ENCODE measurements at regions not wholly inside any gene's neighbourhood (a gene's known extent, or its start where the extent isn't known, plus 50 kb on each side); places are given as distances from the start of the nearest gene placed in this dataset.
"Not testable (repeated sequence)": the region's sequence is repeated elsewhere in the genome, so short reads cannot be mapped to it uniquely, and the experiment has no call there.

DNA sequence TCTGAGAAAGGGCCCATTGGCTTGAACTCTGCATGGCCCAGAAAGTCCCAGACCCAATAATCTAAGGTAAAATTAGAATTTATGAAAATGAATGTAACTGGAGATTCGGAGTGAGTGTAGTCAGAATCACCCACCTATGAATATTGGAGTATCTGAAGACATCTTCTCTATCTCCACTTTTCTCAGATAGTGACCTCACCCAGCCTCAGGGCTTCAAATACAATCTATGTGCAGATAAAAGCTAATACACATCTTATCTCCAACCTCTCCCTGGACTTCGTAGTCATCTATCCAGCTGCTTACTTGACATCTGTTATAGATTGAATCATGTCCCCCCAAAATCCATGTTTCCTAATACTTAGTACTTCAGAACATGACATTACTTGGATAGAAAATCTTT is 263.2 kb downstream of the RAD51AP2 start:
- DNase-seq (ENCODE audit: low read depth), result no peak

DNA sequence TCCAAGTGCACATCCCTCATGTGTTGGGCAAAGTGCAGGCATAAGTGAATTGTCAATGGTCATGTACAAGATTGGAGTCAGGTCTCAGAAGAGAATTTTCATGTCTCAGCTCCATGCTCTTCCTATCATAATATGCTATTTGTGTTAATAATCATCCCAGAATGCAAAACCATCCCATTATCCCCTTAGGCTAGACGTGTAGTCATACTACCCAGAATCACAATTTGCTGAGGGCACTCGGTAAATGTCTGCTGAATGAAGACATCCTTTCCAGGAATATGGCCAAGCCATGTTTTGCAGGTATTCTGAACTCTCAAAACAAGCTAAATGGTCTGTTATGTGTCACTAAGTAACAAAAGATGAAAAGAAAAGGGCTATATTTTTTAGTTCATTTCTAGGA is 263.8 kb downstream of the RAD51AP2 start:
- no peak for DNase-seq (ENCODE audit: low read depth)

DNA sequence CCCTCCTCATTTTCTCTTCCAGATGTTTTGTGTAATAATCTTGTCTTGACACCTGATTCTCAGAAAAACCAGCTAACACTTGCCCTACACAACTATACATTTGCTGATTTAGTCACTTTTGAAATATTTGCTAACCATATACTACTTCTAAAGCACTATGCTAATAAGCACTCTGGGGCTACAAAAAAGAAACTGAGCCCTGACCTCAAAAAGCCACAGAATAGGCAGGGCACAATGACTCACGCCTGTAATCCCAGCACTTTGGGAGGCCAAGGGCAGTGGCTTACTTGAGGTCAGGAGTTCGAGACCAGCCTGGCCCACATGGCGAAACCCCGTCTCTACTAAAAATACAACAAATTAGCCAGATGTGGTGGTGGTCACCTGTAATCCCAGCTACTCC is 266.0 kb downstream of the RAD51AP2 start:
- DNase-seq (ENCODE audit: low read depth), result no peak

DNA sequence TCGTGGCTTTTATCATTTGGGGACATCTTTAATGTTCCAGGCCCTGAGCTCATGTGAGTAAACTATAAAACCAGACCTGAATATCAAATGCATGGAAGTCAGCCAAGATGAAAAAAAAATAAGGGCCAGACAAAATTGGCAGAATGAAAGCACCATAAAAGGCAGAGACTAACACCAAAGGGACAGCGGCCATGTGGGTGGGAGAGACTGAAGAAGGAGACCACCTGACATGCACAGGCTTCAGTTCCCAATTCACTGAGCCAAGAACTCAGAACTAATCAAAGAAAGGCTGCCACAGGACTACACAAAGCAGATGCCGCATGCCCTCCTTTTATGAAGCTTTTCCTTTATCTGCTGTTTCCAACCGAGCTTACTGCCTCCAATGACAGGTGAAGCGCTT is 267.1 kb downstream of the RAD51AP2 start:
- DNase-seq (ENCODE audit: low read depth), result no peak

DNA sequence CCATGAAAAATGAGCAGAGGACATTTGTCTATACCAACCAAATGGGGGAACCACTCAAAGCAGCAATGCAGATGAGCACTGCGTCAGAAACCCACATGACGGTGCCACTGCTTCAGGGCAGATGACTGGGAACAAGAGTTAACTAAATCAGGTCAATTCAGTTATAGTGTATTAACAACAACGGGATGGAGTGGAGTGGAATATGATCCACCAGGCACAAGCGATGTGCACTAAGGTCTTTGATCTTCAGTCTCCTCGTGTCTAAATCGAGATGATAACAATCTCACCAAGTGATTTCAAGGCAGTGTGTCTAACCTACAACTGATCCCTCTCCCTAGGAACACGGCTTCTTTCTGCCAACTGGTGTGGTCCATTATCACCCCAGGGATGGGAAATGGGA is 269.0 kb downstream of the RAD51AP2 start:
- DNase-seq (ENCODE audit: low read depth), result no peak

DNA sequence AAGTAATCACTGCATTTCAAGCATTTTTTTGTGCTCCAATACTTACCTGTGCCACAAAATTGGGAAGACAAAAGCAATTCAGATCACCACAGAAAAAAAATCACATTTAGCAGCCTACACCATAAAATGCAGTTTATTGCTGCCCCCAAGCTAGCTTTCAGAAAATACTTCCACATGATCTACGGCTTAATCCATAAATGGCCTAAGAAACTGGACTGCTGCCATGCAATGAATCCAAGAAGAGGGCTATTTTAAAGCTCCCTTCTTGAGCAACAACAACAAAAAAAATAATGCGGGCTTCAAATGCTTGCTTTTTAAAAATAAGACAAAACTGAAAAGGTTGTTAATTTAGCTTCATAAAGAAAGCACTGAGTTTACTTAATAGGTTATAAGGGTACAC is 272.3 kb downstream of the RAD51AP2 start:
- DNase-seq (ENCODE audit: low read depth), result no peak

DNA sequence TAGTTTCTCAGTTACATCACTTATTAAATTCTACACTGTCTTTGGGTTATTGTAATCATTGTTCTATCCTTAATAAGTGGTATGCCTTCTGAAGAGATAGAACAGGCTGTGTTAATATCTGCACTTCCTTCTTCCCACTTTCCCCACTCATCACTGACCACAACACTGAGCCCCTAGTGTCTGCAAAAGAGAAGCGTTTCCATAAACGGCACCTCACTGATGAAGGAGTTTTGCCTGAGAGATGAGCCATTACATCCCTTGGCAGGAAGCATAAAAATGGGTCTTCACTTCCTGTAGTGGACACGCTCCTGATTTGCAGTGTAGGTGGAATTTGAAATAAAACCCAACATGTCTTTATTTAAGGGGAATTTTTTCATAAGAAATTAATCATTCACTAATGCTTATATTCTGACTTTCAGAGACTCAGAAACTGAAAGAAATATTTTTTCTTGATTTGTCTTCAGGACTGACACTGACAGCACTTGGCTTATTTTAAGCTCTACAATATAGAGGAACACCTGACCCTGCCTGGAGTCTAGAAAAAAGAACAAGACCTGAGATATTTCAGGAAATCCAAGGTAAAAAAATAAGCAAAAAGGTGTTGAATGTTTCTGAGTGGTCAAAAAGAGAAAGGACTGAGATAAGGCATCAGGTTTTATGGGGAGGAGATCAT is 275.3 kb downstream of the RAD51AP2 start:
- DNase-seq (ENCODE audit: low read depth), result no peak

DNA sequence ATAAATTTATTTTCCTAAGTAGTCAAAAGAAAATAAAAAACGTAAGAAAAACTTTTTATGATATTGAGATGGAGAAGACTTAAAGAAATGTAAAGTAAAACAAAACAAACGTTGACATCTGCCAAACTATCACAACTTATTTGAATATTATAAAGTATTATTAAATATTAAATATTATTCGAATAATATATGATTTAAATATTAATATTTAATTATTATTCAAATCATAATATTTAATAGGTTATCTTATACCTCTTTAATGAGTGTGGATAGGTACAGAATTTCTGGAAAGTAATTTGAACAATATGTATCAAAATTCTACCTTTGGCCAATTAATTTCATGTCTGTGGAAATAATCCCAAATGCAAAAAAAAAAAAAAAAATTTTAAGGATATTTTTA is 278.7 kb downstream of the RAD51AP2 start:
- no peak for DNase-seq (ENCODE audit: low read depth)

DNA sequence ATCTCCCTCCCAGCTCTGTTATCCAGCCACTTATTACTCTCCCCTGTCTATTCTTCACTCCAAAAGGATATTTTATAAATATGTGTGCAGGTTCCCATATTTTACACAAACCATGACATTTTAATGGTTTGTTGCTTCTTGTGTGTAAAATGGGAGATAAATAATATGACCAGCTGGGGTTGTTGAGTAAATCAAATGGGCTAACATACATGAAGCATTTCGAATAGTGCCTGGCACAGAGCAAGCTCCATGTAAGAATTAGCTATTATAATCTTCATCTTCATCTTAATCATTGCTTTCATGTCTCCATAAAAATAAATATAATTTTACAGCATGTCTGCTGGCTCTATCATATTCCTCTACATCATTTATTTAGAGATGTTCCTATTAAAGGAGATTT is 283.1 kb downstream of the RAD51AP2 start:
- DNase-seq (ENCODE audit: low read depth), result no peak

DNA sequence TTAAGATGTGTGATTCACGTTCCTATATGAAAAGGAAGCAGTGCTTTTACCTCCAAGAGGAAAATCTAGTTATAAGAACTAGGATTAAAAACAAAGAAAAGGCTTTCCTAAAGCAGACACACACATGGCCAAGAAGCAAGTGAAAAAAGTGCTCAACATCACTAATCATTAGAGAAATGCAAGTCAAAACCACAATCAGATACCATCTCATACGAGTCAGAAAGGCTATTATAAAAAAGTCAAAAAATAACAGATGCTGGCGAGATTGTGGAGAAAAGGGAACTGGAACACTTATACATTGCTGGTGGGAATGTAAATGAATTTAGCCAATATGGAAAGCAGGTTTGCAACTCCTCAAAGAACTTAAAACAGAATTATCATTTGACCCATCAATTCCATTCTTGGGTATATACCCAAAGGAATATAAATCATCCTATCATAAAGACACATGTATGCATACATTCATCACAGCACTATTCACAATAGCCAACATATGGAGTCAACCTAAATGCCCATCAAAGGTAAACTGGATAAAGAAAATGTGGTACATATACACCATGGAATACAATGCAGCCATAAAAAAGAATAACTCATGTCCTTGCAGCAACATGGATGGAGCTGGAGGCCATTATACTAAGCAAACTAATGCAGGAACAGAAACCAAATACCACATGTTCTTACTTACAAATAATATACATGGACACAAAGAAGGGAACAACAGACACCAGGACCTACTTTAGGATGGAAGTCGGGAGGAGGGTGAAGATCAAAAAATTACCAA is 285.3 kb downstream of the RAD51AP2 start:
- DNase-seq (ENCODE audit: low read depth), result no peak

DNA sequence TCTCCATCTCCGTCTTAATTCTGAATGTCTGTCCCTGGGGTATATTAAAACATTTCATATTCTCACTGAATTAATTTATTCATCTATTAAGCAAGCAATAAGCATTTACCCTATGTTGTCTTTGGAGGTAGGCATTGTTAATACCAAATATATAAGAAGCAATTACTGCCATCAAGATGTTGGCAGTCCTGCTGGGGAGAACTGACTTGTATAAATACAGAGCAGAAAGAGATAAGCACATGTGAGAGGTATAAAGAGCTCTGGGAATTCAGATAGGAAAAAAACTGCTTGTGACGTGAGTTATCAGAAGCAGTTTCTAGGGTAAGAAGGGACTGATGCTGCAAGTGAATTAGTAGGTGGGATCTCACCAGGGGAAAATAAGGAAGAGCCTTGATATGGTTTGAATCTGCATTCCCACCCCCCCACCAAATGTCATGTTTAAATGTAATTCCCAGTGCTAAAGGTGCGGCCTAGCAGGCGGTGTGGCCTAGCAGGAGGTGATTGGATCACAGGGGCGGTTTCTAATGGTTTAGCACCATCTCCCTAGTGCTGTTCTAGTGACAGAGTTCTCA is 286.8 kb downstream of the RAD51AP2 start:
- no peak for DNase-seq (ENCODE audit: low read depth)

DNA sequence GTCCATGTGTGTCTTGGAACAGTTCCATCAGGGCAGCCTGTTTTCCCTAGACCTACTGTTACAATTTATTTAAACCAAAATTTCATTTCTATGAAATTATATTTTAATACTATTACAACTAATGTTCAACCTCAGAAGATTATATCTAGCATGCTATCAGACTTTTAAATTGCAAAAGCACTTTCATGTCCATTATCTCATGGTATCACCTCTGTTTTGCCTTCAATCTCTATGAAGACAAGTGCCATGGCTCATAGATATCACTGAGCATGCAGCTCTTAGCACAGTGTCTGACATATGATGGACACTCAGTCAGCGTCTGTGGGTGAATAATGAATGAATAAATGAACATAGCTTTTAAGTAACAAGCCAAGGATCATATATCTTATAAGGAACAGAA is 288.8 kb downstream of the RAD51AP2 start:
- DNase-seq (ENCODE audit: low read depth), result no peak

DNA sequence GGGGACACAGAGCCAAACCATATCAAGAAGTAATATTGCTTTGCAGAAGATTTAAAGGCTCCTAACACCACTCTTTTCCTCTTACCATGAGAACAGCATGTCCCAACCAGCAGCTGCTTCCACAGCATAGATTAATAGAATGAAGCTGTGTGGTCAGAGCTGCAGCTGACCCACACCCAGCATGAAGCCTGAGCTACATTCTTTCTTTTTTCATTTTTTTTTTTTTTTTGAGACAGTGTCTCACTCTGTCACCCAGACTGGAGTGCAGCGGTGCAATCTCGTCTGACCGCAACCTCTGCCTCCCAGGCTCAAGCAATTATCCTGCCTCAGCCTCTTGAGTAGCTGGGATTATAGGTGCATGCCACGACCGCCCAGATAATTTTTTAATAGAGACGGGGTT is 289.8 kb downstream of the RAD51AP2 start:
- DNase-seq (ENCODE audit: low read depth), result no peak

DNA sequence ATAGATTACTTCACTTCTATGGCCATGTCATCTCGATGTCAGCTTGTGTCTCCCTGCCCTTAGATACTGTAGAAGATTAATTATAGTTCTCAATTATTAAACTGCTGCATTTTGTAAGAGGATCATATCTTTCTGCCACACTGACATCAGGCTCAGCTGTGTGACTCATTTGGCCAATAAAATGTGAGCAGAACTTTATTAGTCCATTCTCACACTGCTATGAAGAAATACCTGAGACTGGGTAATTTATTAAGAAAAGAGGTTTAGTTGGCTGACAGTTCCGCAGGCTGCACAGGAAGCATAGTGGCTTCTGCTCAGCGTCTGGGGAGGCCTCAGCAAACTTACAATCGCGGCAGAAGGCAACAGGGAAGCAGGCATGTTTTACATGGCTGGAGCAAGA is 290.4 kb downstream of the RAD51AP2 start:
- DNase-seq (ENCODE audit: low read depth), result no peak

DNA sequence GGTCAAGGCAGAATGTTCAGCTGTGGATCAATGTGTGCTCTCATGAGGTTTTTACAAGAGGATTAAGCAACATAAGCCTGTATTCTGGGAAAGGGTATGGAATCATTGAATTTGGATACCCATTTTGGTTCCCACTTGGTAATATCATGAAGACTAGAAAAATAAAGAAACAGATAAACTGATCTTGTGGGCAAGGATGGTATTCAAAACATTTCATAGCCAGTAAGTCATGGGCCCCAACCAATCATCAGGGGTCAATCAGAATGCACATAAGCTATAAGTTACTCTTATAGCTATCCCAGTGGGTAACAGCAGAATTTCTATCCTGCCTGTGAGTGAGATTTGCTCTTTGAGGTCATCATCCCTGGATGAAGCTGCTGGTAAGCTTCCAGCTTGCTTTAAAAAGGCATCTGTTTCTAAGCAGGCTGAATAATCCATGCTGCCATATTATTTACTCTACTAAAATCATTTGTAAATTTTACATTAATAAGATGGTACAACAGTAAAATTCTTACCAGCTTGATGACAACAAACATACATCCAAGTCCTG is 291.2 kb downstream of the RAD51AP2 start:
- DNase-seq (ENCODE audit: low read depth), result no peak

DNA sequence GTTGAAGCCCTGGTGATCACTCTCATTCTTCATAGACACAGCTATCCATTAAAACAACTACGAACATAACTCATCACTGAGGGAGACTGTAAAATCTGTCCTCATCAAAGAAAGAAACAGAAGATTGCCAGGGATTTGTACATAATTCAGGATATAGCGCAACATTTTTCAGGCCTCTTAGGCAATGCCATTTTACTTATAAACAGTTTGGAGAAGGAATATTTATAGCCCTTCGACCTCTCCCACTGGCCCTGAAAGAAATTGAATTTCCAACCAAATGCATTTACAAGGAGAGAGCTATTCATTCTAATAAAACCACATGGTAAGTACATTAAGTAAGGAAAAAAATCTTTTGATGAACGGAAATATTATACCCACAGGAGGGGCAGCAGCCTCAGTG is 295.0 kb downstream of the RAD51AP2 start:
- DNase-seq (ENCODE audit: low read depth), result peak; percentile 9

DNA sequence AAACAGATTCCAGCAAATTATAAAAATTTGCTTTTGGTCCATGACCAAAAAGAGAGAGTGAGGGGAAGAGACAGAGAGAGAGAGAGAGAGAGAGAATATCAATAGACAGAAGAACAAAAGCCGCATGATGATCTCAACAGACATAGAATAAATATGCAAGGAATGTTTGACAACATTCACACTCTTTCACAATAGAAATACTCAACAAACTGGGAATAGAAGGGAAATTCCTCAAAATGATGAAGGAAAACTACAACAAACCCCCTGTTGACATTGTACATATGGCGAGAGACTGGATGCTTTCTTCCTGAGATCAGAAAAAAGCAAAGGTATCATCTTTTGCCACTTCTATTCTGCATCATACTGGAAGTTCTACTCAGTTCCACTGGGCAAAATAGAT is 309.7 kb downstream of the RAD51AP2 start:
- peak; percentile 65 for DNase-seq (ENCODE audit: low read depth)

DNA sequence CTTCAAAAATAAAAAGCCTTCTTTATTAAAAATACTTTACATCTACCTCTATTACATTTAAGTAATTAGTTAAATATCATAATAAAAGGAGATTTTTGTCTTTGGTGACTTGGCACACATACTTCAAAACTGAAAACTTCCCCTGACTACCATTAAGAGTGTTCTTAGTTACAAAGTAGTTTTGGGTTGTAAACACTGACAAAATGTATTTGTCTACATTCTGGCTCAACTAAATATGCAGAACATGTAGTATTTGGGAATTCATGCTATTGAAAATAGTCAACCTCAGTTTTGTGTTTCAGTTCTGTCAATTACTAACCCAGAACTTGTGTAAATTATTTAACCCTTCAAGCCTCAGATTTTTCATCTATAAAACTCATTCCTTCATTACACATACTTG is 311.5 kb downstream of the RAD51AP2 start:
- no peak for DNase-seq (ENCODE audit: low read depth)

DNA sequence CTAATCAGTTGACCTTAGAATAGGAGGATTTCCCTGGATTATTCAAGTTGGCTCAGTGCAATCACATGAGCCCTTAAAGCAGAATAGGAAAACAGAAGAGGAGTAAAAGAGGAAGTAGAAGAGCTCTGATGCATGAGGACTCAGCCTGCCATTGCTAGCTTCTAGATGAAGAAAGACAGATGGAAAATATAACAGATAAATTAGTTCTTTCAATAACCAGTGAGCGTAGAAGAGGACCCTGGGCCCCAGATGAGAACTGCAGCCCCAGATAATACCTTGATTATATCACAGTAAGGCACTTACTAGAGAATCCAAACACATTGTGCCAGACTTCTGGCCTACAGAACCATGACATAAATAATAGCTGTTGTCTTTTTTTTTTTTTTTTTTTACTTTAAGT is 314.0 kb downstream of the RAD51AP2 start:
- DNase-seq (ENCODE audit: low read depth), result not testable (repeated sequence)

DNA sequence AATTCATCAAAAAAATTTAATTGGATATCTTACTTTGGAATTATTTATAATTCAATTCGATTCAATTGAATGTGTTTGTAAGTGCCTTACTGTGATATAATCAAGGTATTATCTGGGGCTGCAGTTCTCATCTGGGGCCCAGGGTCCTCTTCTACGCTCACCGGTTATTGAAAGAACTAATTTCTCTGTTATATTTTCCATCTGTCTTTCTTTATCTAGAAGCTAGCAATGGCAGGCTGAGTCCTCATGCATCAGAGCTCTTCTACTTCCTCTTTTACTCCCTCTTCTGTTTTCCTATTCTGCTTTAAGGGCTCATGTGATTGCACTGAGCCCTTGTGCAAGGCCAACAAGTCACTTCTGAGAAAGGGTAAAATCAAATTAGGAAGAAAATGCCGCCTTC is 315.6 kb downstream of the RAD51AP2 start:
- not testable (repeated sequence) for DNase-seq (ENCODE audit: low read depth)

DNA sequence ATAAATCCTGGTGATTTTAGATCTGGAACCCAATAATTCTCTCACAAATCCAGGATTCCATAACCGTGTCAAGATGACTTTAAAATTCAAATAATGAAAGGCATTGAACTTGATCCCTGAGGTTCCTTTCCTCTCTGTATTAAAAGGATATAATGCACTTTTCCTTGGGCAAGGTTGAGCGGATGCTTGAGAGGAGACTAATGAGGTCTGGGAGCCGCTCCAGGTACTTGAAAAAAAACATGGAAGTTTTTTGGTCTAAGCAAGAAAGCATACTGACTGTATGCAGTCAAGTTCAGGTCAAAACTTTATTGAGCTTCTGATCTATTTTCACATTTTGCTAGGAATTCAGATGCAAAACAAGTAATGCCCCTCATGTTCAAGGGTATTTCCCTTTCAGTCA is 318.5 kb downstream of the RAD51AP2 start:
- no peak for DNase-seq (ENCODE audit: low read depth)

DNA sequence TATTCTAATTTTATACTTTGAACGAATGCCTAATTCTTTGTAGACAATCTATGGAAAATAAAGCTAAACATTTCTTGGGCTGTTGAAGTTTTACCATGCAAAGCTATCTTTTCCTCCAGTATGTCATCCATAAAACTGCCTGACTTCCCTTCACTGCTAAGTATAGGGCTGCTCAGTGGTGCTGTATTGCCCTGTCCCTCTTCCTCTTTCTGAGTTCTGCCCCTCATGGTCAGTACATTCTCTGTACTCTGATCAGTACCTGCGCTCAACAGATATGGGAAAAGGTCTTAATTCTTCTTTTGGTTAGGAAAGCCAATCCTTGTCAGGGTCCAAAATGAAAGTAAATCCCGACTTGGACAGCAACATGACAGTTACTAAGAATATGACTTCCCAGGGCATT is 321.9 kb downstream of the RAD51AP2 start:
- DNase-seq (ENCODE audit: low read depth), result no peak

DNA sequence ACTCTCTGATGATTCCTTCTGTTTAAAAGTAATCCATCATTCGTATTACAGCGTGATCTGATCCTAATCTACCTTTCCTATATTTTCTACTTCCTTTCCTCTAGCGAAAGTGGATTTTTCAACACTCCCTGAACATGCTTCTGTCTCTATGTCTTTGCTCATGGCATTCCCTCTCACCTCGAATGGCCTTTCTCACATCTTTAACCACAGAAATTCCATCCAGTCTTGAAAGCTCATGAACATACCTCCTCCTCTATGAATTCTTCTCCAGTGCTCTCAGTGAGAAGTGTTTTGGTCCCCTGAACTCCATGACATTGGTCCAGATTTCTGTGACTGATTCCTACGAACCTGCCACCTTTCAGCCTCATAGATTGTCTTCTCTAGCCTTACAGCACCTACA is 323.2 kb downstream of the RAD51AP2 start:
- DNase-seq (ENCODE audit: low read depth), result no peak

All from amniotic epithelial cell (primary cell).